MM.1S (cell line): ENCODE measurements at regions not wholly inside any gene's neighbourhood (a gene's known extent, or its start where the extent isn't known, plus 50 kb on each side); places are given as distances from the start of the nearest gene placed in this dataset.

Experiments used
- DNase-seq: peaks from one replicate; pipeline ENCODE4 v3.0.0-alpha.2; 2015
- H2AFZ ChIP-seq: fragments of 300-600 bp; sonication (generic); 2 replicates; pipeline ENCODE4 v1.6.0; 2016; ENCODE audit warnings: antibody characterized with exemption, low read length
- H3F3A ChIP-seq: fragments of 300-600 bp; sonication (generic); 2 replicates; pipeline ENCODE4 v1.6.1; 2016; ENCODE audit warnings: mild to moderate bottlenecking, antibody characterized with exemption, low read length, moderate library complexity, mixed read lengths; ENCODE audit not compliant: insufficient read depth
- H3K27ac ChIP-seq: fragments of 300-600 bp; sonication (generic); 2 replicates; pipeline ENCODE4 v1.5.1; 2016; ENCODE audit warnings: mild to moderate bottlenecking, low read length
- H3K27me3 ChIP-seq: fragments of 300-600 bp; sonication (generic); replicated peaks from 2 replicates; pipeline ENCODE4 v1.6.0; 2016; ENCODE audit warnings: low read length; ENCODE audit not compliant: insufficient read depth
- H3K36me3 ChIP-seq: fragments of 300-600 bp; sonication (generic); replicated peaks from 2 replicates; pipeline ENCODE4 v1.6.1; 2016; ENCODE audit warnings: mild to moderate bottlenecking, low read length, mixed read lengths; ENCODE audit not compliant: insufficient read depth
- H3K4me1 ChIP-seq: fragments of 300-600 bp; sonication (generic); 2 replicates; pipeline ENCODE4 v1.6.1; 2016; ENCODE audit warnings: low read length, mixed read lengths
- H3K4me2 ChIP-seq: fragments of 300-600 bp; sonication (generic); 2 replicates; pipeline ENCODE4 v1.6.0; 2016; ENCODE audit warnings: low read depth, low read length
- H3K4me3 ChIP-seq: fragments of 300-600 bp; sonication (generic); 2 replicates; pipeline ENCODE4 v1.5.1; 2016; ENCODE audit warnings: low read length, mixed read lengths
- H3K79me2 ChIP-seq: fragments of 300-600 bp; sonication (generic); 2 replicates; pipeline ENCODE4 v1.6.1; 2016; ENCODE audit warnings: mixed run types, low read length, mixed read lengths
- H3K9ac ChIP-seq: fragments of 300-600 bp; sonication (generic); 2 replicates; pipeline ENCODE4 v1.6.1; 2016; ENCODE audit warnings: low read length, mixed read lengths
- H3K9me2 ChIP-seq: fragments of 300-600 bp; sonication (generic); replicated peaks from 2 replicates; pipeline ENCODE4 v1.6.1; 2016; ENCODE audit warnings: mild to moderate bottlenecking, low read length, mixed read lengths; ENCODE audit not compliant: insufficient read depth
- H3K9me3 ChIP-seq: fragments of 300-600 bp; sonication (generic); replicated peaks from 2 replicates; pipeline ENCODE4 v1.6.1; 2016; ENCODE audit warnings: mild to moderate bottlenecking, low read length, mixed read lengths; ENCODE audit not compliant: insufficient read depth
- H4K20me1 ChIP-seq: fragments of 300-600 bp; sonication (generic); 2 replicates; pipeline ENCODE4 v1.6.1; 2016; ENCODE audit warnings: mild to moderate bottlenecking, low read length, moderate library complexity, mixed read lengths; ENCODE audit not compliant: insufficient read depth
- CTCF ChIP-seq: fragments of 300-600 bp; sonication (generic); IDR thresholded peaks from 2 replicates; pipeline ENCODE4 v1.5.1; 2016; ENCODE audit warnings: antibody characterized with exemption, low read length, mixed read lengths
- EZH2 ChIP-seq: fragments of 300-600 bp; sonication (generic); optimal IDR thresholded peaks from 2 replicates; pipeline ENCODE3; 2017; ENCODE audit warnings: low read depth, mild to moderate bottlenecking, antibody characterized with exemption, low read length, mixed read lengths
- EZH2phosphoT487 ChIP-seq: fragments of 300-600 bp; sonication (generic); IDR thresholded peaks from 2 replicates; pipeline ENCODE4 v1.6.1; 2018; ENCODE audit warnings: antibody characterized with exemption, low read length

DNA sequence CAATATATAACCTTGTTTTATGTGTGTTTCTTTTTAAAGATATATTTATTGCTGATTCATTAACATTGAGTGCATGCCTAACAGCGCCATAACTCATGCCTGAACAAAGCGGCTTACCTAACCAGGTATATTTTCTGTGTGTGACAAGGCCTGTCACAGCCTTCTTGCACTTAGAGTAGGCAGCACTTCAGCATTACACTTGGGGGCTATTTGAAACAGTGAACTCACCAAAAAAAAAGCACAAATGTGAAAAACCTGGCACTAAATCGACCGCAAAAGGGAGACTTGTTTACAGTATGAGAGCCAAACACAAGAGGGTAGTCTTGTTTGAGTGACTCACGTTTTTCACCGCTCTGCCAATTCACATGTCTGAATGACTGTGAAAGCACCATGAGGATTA lies 111.7 kb downstream of the DISP1 start:
- H3K36me3 ChIP-seq = no peaks in the 10 kb centered on the region
- no peak for DNase-seq
- no peaks in the 10 kb centered on the region for H3K79me2 ChIP-seq
- H3K4me3 ChIP-seq = no peak overlapping the region
- no peak for TF ChIP-seq EZH2
- TF ChIP-seq CTCF = no peak
- H3K9ac ChIP-seq = no peak overlapping the region
- H3K9me3 ChIP-seq = no peaks in the 10 kb centered on the region
- no peak overlapping the region for H2AFZ ChIP-seq
- H4K20me1 ChIP-seq = no peaks in the 10 kb centered on the region
- H3K27ac ChIP-seq = no peak overlapping the region
- no peaks in the 10 kb centered on the region for H3K4me1 ChIP-seq
- H3K27me3 ChIP-seq = no peaks in the 10 kb centered on the region
- H3K9me2 ChIP-seq = no peaks in the 10 kb centered on the region
- no peaks in the 10 kb centered on the region for H3F3A ChIP-seq
- H3K4me2 ChIP-seq = no peak overlapping the region

DNA sequence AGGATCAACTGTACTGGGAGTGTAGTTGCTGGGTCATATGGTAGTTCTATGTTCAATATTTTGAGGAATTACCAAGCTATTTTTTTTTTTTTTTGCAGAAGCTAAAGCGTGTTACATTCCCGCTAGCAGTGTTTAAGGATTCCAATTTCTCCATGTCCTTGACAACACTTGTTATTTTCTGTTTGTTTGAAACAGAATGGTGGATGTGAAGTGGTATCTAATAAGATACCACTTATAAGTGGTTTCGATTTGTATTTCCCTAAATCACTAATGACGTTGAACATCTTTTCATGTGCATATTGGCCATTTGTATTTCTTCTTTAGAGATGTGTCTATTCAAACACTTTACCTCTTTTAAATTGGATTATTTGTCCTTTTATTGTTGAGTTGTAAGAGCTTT lies 112.2 kb downstream of the DISP1 start:
- DNase-seq = no peak
- H2AFZ ChIP-seq = no peak overlapping the region
- no peaks in the 10 kb centered on the region for H3F3A ChIP-seq
- H3K79me2 ChIP-seq = no peaks in the 10 kb centered on the region
- TF ChIP-seq EZH2 = no peak
- no peaks in the 10 kb centered on the region for H3K27me3 ChIP-seq
- H3K27ac ChIP-seq = no peak overlapping the region
- no peaks in the 10 kb centered on the region for H3K9me3 ChIP-seq
- no peaks in the 10 kb centered on the region for H3K9me2 ChIP-seq
- H3K4me1 ChIP-seq = no peaks in the 10 kb centered on the region
- no peaks in the 10 kb centered on the region for H3K36me3 ChIP-seq
- H3K4me2 ChIP-seq = no peak overlapping the region
- H3K9ac ChIP-seq = no peak overlapping the region
- H4K20me1 ChIP-seq = no peaks in the 10 kb centered on the region
- no peak overlapping the region for H3K4me3 ChIP-seq

DNA sequence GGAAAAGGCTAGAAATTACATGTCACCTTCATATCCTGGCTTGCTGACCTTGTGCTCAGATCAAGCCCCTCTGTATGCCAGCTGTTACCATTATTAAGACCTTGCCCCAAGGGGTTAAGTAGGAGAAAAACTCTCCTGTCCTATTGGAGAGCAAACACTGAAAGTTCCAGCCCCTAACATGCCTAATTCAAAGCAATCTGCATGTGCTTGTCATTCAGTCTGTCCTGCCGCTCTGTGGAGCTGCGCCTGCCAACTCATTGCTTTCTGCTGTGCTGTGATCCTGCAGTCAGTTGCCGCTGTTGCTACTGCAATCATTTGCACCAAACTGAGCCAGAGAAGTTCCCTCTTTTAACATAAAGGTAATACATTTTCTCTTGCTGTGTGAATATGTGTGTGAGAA lies 113.4 kb downstream of the DISP1 start:
- no peak for DNase-seq
- H3F3A ChIP-seq = no peaks in the 10 kb centered on the region
- H3K79me2 ChIP-seq = no peaks in the 10 kb centered on the region
- H3K9me3 ChIP-seq = no peaks in the 10 kb centered on the region
- no peaks in the 10 kb centered on the region for H4K20me1 ChIP-seq
- H3K9ac ChIP-seq = no peak overlapping the region
- no peak overlapping the region for H3K4me3 ChIP-seq
- H2AFZ ChIP-seq = no peak overlapping the region
- no peak overlapping the region for H3K4me2 ChIP-seq
- H3K27ac ChIP-seq = no peak overlapping the region
- no peaks in the 10 kb centered on the region for H3K4me1 ChIP-seq
- H3K36me3 ChIP-seq = no peaks in the 10 kb centered on the region
- TF ChIP-seq EZH2 (no peak), EZH2phosphoT487 (no peak), CTCF (no peak)
- no peaks in the 10 kb centered on the region for H3K27me3 ChIP-seq
- no peaks in the 10 kb centered on the region for H3K9me2 ChIP-seq

GRCh38 chr1:222930070-222930469 lies 115.2 kb downstream of the DISP1 start:
- H3K9me2 ChIP-seq = no peaks in the 10 kb centered on the region
- no peak for DNase-seq
- H3K27me3 ChIP-seq = no peaks in the 10 kb centered on the region
- H3F3A ChIP-seq = no peaks in the 10 kb centered on the region
- H4K20me1 ChIP-seq = no peaks in the 10 kb centered on the region
- no peak overlapping the region for H3K4me2 ChIP-seq
- H3K4me1 ChIP-seq = no peaks in the 10 kb centered on the region
- no peaks in the 10 kb centered on the region for H3K9me3 ChIP-seq
- no peaks in the 10 kb centered on the region for H3K36me3 ChIP-seq
- H3K9ac ChIP-seq = no peak overlapping the region
- TF ChIP-seq CTCF = no peak
- TF ChIP-seq EZH2 = no peak
- no peak for TF ChIP-seq EZH2phosphoT487
- H3K79me2 ChIP-seq = no peaks in the 10 kb centered on the region
- H3K4me3 ChIP-seq = no peak overlapping the region
- H3K27ac ChIP-seq = no peak overlapping the region
- H2AFZ ChIP-seq = no peak overlapping the region
